ENCODE measurements at regions not wholly inside any gene's neighbourhood (a gene's known extent, or its start where the extent isn't known, plus 50 kb on each side); places are given as distances from the start of the nearest gene placed in this dataset.

DNA sequence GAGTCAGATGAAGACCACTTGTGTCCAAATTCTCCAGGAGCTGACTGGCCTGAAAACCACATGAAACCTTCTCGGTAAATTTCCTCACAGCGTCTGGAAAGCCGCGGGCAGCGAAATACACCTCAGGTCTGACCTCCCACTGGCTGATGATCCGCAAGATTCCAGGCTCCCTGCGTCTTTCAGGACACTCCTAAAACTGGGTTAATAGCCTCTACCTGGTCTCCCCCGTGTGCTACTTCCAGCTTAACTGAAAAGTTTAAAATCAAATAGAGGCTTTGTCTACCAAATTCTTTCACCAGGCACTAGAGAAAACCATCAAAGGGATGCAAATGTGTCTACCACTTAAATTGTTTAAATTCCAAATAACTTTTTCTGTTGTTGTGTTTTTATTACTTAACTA, 312.6 kb downstream of the DRD1 start:
- no peak for TF ChIP-seq POLR2AphosphoS5 (IDR thresholded peaks at IDR 0.05)
- TF ChIP-seq, protein P1, sequence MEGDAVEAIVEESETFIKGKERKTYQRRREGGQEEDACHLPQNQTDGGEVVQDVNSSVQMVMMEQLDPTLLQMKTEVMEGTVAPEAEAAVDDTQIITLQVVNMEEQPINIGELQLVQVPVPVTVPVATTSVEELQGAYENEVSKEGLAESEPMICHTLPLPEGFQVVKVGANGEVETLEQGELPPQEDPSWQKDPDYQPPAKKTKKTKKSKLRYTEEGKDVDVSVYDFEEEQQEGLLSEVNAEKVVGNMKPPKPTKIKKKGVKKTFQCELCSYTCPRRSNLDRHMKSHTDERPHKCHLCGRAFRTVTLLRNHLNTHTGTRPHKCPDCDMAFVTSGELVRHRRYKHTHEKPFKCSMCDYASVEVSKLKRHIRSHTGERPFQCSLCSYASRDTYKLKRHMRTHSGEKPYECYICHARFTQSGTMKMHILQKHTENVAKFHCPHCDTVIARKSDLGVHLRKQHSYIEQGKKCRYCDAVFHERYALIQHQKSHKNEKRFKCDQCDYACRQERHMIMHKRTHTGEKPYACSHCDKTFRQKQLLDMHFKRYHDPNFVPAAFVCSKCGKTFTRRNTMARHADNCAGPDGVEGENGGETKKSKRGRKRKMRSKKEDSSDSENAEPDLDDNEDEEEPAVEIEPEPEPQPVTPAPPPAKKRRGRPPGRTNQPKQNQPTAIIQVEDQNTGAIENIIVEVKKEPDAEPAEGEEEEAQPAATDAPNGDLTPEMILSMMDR (IDR thresholded peaks at IDR 0.05): no peak
- no peak for TF ChIP-seq EP300 (IDR thresholded peaks at IDR 0.05)
- TF ChIP-seq POLR2A (IDR thresholded peaks at IDR 0.05): no peak
- H3K4me3 ChIP-seq: no peak overlapping the region
- no peak overlapping the region for H3K27ac ChIP-seq
- no peaks in the 10 kb centered on the region for H3K4me1 ChIP-seq
- WGBS, 5 donors: 36 to 43% (median 38%) methylated on average over 8 of the region's 8 CpGs
- DNase-seq: no peak
- intact Hi-C loops (cut with DNase I; ENCODE audit: low total_unique reads): no loop called here
- no peaks in the 10 kb centered on the region for H3K9me3 ChIP-seq
- H3K27me3 ChIP-seq: no peaks in the 10 kb centered on the region
- no peaks in the 10 kb centered on the region for H3K36me3 ChIP-seq

DNA sequence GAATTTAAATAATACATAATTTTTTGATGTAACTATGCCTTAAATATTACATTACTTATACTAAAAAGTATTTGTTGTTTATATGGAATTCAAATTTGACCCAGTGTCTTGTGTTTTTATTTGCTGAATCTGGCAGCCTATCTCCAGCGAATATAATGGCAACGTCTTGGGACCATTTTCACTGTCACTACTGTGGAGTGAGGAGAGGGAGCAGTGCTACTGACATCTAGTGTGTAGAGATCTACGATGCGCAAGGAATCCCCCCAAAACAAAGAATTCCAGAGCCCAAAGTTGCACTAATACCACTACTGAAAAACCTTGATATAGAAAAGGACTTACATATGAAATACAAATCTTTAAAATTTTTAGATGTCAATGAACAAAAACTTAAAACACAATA, 314.4 kb downstream of the DRD1 start:
- Histone ChIP-seq H3K27ac (no peak overlapping the region), H3K27me3 (no peaks in the 10 kb centered on the region), H3K9me3 (no peaks in the 10 kb centered on the region), H3K36me3 (no peaks in the 10 kb centered on the region), H3K4me3 (no peak overlapping the region), H3K4me1 (no peaks in the 10 kb centered on the region)
- intact Hi-C loops (cut with DNase I; ENCODE audit: low total_unique reads): no loop called here
- DNase-seq: no peak
- 72 to 80% (median 74%) methylated on average over 4 of the region's 4 CpGs for WGBS, 5 donors
- TF ChIP-seq POLR2AphosphoS5 (IDR thresholded peaks at IDR 0.05) (no peak), POLR2A (IDR thresholded peaks at IDR 0.05) (no peak), EP300 (IDR thresholded peaks at IDR 0.05) (no peak)
- TF ChIP-seq, protein P1 (IDR thresholded peaks at IDR 0.05): no peak

DNA sequence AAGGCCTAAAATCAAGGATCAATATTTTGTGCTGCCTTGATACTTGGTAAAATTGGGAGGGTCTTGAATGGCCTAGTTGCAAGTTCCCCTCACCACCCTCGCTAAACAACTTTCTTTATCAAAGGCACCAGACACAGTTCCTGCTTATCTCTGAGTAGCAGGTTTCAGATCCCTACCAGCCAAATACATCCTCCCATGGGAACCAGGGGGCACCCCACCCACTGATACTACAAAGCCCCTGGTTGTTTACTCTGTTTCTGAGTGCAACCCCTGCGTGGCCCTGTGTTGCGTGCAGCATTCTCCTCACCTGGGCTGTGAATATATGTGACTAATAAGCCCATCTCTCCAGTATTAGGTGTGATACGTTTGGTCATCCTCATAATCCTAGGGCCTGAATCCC, 314.9 kb downstream of the DRD1 start:
- 53 to 70% (median 62%) methylated on average over 4 of the region's 4 CpGs for WGBS, 5 donors
- Histone ChIP-seq H3K4me3 (no peak overlapping the region), H3K4me1 (no peaks in the 10 kb centered on the region), H3K9me3 (no peaks in the 10 kb centered on the region), H3K27me3 (no peaks in the 10 kb centered on the region), H3K27ac (no peak overlapping the region), H3K36me3 (no peaks in the 10 kb centered on the region)
- TF ChIP-seq POLR2AphosphoS5 (IDR thresholded peaks at IDR 0.05) (no peak), POLR2A (IDR thresholded peaks at IDR 0.05) (no peak), EP300 (IDR thresholded peaks at IDR 0.05) (no peak)
- TF ChIP-seq, protein P1 (IDR thresholded peaks at IDR 0.05): no peak
- intact Hi-C loops (cut with DNase I; ENCODE audit: low total_unique reads): no loop called here
- DNase-seq: no peak

DNA sequence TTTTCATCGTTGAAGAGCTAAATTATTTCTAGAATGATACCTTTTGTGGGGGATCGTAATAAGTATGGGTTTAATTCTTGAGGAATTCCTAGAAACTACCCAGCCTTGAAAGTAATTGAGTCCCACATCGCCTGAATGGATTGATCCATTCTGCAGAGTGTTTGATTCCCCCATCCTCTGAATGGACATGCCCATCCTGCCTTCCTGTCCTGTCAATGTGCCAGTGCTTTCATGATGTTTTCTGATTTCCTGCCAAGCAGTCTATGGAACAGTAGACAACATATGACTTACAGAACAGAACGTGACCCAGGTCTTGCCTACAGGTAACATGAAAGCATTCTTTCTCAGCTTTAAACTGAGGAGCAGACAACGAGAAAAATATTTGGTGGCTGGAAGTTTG, 319.2 kb downstream of the DRD1 start:
- intact Hi-C loops (cut with DNase I; ENCODE audit: low total_unique reads): no loop called here
- Histone ChIP-seq H3K36me3 (no peaks in the 10 kb centered on the region), H3K27ac (no peak overlapping the region), H3K4me1 (no peaks in the 10 kb centered on the region), H3K4me3 (no peak overlapping the region), H3K9me3 (no peaks in the 10 kb centered on the region), H3K27me3 (no peaks in the 10 kb centered on the region)
- TF ChIP-seq POLR2A (IDR thresholded peaks at IDR 0.05) (no peak), EP300 (IDR thresholded peaks at IDR 0.05) (no peak), POLR2AphosphoS5 (IDR thresholded peaks at IDR 0.05) (no peak)
- TF ChIP-seq, protein P1 (IDR thresholded peaks at IDR 0.05): no peak
- no peak for DNase-seq
- WGBS, 5 donors: 78 to 84% (median 83%) methylated on average over 5 of the region's 5 CpGs
